Upper lobe of right lung (tissue), 1 donor: ENCODE measurements at regions not wholly inside any gene's neighbourhood (a gene's known extent, or its start where the extent isn't known, plus 50 kb on each side); places are given as distances from the start of the nearest gene placed in this dataset.

Experiments
- ATAC-seq: fragments of 200-7000 bp; cut with Tn5 transposase; one replicate; pipeline ENCODE4 v1.9.1; 2020; ENCODE audit warnings: mild to moderate bottlenecking, moderate library complexity
- DNase-seq: peaks from one replicate; pipeline ENCODE4 v3.0.0-alpha.2; 2020
- H3K27ac ChIP-seq: fragments of 200-600 bp; one replicate; pipeline ENCODE4 v1.8.0; 2022
- H3K27me3 ChIP-seq: fragments of 200-600 bp; one replicate; pipeline ENCODE4 v1.8.0; 2022; ENCODE audit warnings: mild to moderate bottlenecking
- H3K36me3 ChIP-seq: fragments of 200-600 bp; one replicate; pipeline ENCODE4 v1.8.0; 2022
- H3K4me1 ChIP-seq: fragments of 200-600 bp; one replicate; pipeline ENCODE4 v1.8.0; 2022
- H3K4me3 ChIP-seq: fragments of 200-600 bp; one replicate; pipeline ENCODE4 v1.8.0; 2022; ENCODE audit warnings: mild to moderate bottlenecking
- H3K9me3 ChIP-seq: fragments of 200-600 bp; one replicate; pipeline ENCODE4 v1.8.0; 2022
- CTCF ChIP-seq: fragments of 200-600 bp; IDR thresholded peaks from one replicate; pipeline ENCODE4 v1.8.0; 2022; ENCODE audit warnings: antibody characterized with exemption
- intact Hi-C: fragments of 100-400 bp; cut with DNase I; formaldehyde crosslinking; loops from one replicate; pipeline ENCODE4 v1.11.0; 2022
- donor health status: DM: no; HTN: yes; CAD: no; lungs with severe emphysema.

DNA sequence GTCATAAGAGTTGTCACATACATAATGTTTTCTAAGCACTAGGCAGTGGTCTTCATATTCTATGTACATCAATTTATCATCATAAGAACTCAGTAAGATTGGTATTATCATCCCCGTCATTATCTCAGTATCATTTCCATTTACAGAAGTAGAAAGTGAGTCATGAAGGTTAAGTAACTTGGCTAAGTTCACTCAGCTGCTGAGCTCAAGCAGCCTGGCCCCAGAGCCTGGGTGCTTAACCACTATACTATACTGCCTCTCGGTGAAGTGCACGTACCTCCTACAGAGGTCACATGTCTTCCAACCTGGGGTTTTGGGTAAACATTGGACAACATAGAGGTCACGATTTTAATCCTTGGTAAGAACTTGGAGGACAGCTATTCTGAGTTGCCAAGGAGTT, 161.5 kb upstream of the GATB start:
- ATAC-seq (no peak), DNase-seq (no peak)
- Histone ChIP-seq H3K4me1 (no peaks in the 10 kb centered on the region), H3K9me3 (no peaks in the 10 kb centered on the region), H3K27me3 (no peaks in the 10 kb centered on the region), H3K27ac (no peak overlapping the region), H3K4me3 (no peak overlapping the region), H3K36me3 (no peaks in the 10 kb centered on the region)
- TF ChIP-seq CTCF, result no peak
- intact Hi-C loops, result no loop called here

GRCh38 chr4:151921811-151922210, 161.0 kb upstream of the GATB start:
- no peak for TF ChIP-seq CTCF
- Histone ChIP-seq H3K27ac (no peak overlapping the region), H3K9me3 (no peaks in the 10 kb centered on the region), H3K27me3 (no peaks in the 10 kb centered on the region), H3K4me3 (no peak overlapping the region), H3K4me1 (no peaks in the 10 kb centered on the region), H3K36me3 (no peaks in the 10 kb centered on the region)
- intact Hi-C loops, result no loop called here
- DNase-seq (no peak), ATAC-seq (no peak)

DNA sequence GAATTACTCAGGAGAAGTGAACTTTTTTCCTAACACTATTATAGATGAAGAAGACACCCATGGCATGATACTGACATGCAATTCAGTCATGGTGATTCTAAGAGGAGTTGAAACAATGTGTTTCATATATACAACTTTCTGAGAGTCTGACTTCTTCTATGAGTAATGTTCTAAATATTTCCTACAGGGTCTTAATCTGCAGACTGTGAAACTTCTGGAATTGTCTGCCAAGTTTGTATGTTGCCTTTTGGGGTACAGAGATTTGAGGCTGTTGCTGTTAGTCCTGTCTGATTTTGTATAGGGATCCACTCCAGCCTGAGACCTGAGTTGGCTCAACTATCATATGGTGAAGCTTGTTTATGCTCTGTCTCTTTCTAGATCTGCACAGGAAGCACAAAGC, 160.6 kb upstream of the GATB start:
- no peaks in the 10 kb centered on the region for H3K4me1 ChIP-seq
- H3K27me3 ChIP-seq, result no peaks in the 10 kb centered on the region
- no peak overlapping the region for H3K4me3 ChIP-seq
- DNase-seq (no peak), ATAC-seq (no peak)
- intact Hi-C loops, result no loop called here
- no peak overlapping the region for H3K27ac ChIP-seq
- no peaks in the 10 kb centered on the region for H3K36me3 ChIP-seq
- H3K9me3 ChIP-seq, result no peaks in the 10 kb centered on the region
- TF ChIP-seq CTCF, result no peak

GRCh38 chr4:151917145-151917734, 156.4 kb upstream of the GATB start:
- H3K9me3 ChIP-seq, result no peaks in the 10 kb centered on the region
- TF ChIP-seq CTCF, result no peak
- no peak overlapping the region for H3K4me3 ChIP-seq
- H3K27me3 ChIP-seq, result no peaks in the 10 kb centered on the region
- no peak overlapping the region for H3K27ac ChIP-seq
- H3K4me1 ChIP-seq, result no peaks in the 10 kb centered on the region
- DNase-seq (no peak), ATAC-seq (no peak)
- no peaks in the 10 kb centered on the region for H3K36me3 ChIP-seq
- intact Hi-C loops, result no loop called here

DNA sequence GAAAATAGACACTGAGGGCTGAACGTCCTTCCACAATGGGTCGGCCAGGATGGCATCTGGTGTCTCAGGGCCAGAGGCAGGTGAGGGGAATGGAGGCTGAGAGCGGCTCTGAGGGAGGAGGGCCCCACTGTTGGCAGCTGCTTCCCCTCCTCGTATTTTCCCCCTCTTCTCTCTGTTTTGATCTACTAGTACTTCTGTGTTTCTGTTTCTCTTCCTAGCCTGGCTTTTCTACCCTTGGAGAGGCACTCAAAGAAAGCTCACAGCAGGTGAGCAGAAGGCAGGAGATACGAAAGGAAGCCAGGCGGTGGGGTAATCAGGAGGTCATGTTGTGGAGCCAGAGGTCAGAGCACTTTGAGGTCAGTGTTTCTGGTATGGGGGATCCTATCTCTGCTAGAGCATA, 151.8 kb upstream of the GATB start:
- Histone ChIP-seq H3K27ac (no peak overlapping the region), H3K4me1 (no peaks in the 10 kb centered on the region), H3K27me3 (no peaks in the 10 kb centered on the region), H3K36me3 (no peaks in the 10 kb centered on the region), H3K9me3 (no peaks in the 10 kb centered on the region), H3K4me3 (no peak overlapping the region)
- TF ChIP-seq CTCF, result no peak
- intact Hi-C loops, result no loop called here
- no peak for ATAC-seq
- DNase-seq, result no peak

DNA sequence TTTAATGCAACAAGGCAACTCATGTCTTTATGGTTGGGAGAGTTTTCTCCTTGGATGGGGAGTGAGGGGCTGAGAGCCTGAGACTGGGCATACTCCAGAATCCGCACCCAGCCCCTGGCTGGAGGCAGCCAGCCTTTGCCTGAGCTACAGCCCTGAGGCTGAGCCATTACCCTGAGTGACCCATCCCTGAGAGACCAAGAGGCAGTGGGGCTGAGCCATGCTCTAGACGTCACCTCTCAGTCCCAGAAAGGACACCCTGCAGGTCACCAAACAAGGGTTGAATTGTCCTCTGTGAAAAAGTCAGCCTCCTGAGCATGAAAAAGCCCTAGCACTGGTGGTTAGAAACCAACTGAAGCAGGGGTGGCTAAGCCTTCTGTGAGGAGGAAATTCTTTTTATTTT, 151.2 kb upstream of the GATB start:
- no peak for DNase-seq
- Histone ChIP-seq H3K9me3 (no peaks in the 10 kb centered on the region), H3K36me3 (no peaks in the 10 kb centered on the region), H3K4me1 (no peaks in the 10 kb centered on the region), H3K27me3 (no peaks in the 10 kb centered on the region), H3K4me3 (no peak overlapping the region), H3K27ac (no peak overlapping the region)
- intact Hi-C loops, result no loop called here
- TF ChIP-seq CTCF, result no peak
- ATAC-seq, result no peak
